GM12892 (cell line): ENCODE measurements at regions not wholly inside any gene's neighbourhood (a gene's known extent, or its start where the extent isn't known, plus 50 kb on each side); places are given as distances from the start of the nearest gene placed in this dataset.

Source experiments
- POLR2A ChIP-seq: IDR thresholded peaks from 2 replicates; pipeline ENCODE4 v1.6.1; 2011; ENCODE audit warnings: low read depth, low read length, control low read depth
- POLR2AphosphoS5 ChIP-seq: IDR thresholded peaks from 2 replicates; pipeline ENCODE4 v1.6.1; 2011; ENCODE audit warnings: low read depth, low read length, control low read depth

GRCh38 chr2:83782122-83782521, 677.0 kb downstream of the SUCLG1 start:
- TF ChIP-seq POLR2A (no peak), POLR2AphosphoS5 (no peak)
